HUDEP-2 (cell line): ENCODE measurements at regions not wholly inside any gene's neighbourhood (a gene's known extent, or its start where the extent isn't known, plus 50 kb on each side); places are given as distances from the start of the nearest gene placed in this dataset.

Source experiments
- DNase-seq, 76 experiments: peaks; one replicate each; lab custom pipeline; 2025; ENCODE audit not compliant: unreplicated experiment in 76 of 76; lab: John Stamatoyannopoulos, UW

DNA sequence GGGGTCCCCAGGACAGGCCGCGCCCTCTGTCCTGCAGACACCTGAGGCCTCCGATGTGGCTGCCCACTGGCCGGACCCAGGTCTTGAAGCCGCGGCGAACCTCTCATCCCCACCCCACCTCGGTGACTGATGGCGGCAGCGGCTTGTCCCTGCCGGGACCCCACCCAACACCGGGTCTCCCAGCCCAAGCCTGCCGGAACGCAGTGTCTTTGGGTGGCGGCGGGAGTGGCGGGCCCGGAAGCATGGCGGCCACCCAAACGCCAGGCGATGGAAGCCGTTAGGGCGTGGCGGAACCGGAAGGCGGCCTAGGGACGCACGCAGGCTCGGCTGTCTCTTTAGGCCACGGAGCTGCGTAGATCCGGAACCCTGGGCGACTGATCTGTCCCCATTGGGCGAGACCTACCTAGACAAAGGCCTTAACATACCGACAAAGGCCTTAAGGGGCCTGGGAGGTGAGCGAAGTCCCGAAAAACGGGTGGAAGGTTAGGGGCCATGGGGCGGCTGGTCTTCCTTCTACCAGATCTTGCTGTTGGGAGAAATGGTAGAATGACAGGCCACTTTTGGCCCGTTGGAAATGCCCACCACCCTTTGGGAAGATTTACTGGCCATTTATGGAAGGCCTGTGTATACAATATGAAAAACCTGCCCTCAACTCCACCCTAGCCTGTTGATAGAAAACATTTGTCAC, 94.6 kb upstream of the SMC2 start:
- no peak for DNase-seq

DNA sequence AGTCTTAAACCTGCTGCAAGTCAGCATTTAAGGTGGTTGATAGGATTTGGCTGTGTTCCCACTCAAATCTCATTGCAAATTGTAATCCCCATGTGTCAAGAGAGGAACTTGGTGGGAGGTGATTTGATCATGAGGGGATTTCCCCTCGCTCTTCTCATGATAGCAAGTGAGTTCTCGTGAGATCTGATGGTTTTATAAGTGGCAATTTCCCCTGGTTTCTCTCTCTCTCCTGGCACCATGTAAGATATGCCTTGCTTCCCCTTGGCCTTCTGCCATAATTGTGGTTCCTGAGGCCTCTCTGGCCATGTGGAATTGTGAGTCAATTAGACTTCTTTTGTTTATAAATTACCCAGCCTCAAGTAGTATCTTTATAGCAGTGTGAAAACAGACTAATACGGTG, 84.3 kb upstream of the SMC2 start:
- DNase-seq = no peak

DNA sequence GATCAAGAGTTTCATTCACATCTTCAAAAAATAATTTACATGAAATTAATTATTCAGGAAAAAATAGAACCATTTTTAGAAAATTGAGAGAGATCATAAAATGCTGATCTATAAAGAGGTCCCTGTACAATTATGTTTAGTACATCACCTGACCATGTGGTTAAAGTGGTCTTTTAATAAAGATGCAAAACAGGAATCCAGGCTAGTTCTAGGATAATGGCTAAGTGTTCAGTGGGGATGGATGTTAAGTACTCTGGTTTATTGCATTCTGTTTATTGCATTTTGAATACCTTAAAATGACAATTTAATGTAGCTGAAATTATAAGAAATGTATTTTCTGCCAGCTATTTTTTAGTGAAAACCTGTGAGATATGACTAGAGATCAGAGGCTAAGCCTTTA, 72.0 kb upstream of the SMC2 start:
- DNase-seq = no peak

DNA sequence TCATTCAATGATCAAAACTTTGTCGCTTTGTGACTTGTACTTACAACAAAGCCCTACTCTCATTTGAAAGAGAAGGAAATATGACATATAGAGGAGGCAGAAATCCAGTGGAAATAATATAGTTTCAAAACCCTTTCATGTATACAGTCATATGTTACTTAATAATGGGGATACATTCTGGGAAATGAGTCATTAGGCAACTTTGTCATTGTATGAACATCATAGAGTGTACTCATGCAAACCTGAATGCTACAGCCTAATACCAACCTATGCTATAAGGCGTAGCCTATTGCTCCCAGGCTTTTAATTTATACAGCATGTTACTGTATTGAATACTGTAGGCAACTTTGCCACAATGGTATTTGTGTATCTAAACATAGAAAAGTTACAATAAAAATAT, 69.0 kb upstream of the SMC2 start:
- no peak for DNase-seq

DNA sequence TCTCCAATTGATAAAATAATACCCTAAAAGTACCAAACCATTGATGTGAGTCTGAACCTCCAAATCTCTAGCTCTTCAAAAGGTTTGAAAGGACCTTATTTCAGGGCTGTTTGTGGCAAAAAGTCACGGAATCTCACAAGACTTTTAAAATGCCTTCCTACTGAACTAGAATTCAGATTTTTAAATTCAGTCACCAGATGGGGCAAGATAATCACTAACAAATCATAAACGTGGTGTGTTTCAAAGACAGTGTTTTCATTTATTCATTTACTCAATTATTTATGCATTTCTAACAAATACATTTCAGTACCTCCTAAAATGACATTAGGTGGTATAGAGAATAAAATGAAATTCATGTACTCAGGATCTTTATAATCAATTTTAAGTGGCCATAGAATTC, 68.2 kb upstream of the SMC2 start:
- no peak for DNase-seq

DNA sequence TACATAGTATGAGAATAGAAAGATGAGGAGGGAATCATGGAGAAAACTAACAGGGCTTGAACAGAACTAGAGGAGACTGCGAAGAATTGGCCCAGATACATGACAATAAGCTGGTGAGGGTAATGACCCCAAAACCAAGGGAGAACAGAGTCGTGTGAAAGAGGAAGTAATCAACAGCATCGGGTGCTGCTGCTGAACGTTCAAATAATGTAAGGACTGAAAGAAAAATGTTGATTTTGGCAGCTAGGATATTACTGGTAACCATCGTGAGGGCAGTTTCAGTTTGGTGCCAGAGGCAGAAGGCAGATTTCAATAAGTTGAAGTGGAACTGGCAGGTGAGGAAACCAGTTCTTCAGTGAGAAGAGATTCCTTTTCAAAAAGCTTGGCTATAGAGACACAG, 66.8 kb upstream of the SMC2 start:
- DNase-seq = no peak

DNA sequence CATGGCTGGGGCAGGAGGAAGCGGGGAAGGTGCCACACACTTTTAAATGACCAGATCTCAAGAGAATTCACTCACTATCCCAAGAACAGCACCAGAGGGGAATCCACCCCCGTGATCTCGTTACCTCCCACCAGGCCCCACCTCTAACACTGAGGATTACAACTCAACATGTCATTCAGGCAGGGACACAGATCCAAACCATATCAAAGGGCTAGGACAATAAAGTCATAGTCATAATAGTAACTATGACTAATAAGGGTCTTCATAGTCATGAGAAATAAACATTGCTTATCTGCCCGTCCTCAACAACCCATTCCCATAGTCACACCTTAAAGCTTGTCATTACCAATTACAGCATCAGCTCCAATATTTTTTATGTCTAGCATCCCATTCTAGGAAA, 65.3 kb upstream of the SMC2 start:
- no peak for DNase-seq
